ENCODE measurements at regions not wholly inside any gene's neighbourhood (a gene's known extent, or its start where the extent isn't known, plus 50 kb on each side); places are given as distances from the start of the nearest gene placed in this dataset.
"Not testable (repeated sequence)": the region's sequence is repeated elsewhere in the genome, so short reads cannot be mapped to it uniquely, and the experiment has no call there.

DNA sequence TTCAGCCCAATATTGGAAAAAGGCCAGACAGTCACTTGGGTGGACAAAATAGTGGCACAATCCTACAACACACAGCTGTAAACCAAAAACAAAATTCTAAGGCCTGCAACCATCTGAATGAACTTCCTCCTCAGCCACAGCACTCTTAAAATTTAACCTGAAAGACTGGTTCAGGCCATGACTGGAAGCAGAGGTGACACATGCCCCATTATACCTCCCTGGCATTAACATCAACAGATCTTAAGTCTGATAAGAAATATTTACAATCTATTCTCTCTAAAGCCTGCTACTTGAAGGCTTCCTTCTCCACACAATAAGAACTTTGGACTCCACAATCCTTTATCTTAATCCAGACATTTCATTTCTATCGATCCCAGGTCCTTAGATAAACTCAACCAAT, 192.4 kb upstream of the LRP1B start:
- DNase-seq (ENCODE audit: low spot score) = no peak

DNA sequence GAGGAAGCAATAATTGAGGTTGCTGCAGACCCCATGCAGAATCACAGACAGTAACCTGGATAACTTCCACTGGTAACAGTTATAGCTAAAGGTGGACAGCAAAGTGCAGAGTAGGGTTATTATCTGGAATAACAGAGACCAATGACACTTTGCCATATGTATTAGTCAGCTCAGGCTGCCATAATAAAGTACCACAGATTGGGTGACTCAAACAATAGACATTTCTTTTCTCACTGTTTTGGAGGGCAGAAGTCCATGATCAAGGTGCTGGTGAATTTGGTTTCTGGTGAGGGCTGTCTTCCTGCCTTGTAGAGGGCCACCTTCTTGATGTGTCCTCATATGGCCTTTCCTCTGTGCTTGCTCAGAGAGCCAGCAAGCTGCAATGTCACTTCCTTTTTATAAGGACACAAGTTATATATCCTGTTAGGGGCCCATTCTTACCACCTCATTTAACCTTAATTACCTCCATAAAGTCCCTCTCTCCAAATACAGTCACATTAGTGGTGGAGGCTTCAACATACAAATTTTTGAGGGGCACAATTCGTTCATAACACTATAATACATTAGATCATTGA, 191.0 kb upstream of the LRP1B start:
- DNase-seq (ENCODE audit: low spot score) = no peak

DNA sequence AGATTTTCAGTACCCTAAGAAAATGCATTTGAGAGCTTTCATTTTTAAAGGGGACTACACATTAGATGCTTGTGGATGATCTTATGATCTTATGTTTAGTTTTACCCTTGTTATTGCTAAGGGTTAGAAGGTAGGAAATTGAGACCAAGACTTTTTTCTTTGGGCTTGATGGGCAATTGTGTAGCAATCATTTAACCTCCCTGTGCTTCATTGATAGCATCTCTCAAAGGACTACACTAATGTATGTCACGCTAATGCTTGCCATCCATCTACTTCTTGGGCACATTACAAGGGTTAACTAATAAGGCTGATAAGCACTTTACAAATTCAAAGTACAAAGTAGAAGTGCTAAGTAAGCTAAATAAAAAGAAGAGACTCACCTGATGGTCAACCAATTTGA, 189.3 kb upstream of the LRP1B start:
- no peak for DNase-seq (ENCODE audit: low spot score)

DNA sequence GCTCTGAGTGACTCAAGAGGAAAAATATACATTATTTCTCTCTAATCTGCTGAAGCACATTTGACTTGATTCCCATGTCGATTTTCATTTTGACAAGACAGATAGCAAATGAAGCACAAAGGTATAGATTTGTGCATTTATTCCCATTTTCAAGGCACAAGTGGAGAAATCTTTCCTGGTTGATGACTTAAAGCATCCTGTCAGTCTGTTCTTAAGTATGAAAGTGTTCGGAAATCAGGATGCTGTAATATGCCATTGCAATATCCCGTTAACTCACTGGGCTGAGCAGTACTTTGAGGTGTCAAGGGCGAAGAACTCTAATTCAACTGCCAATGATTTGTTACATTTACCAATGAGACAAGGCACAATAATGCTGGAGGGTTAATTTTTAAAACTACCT, 185.2 kb upstream of the LRP1B start:
- DNase-seq (ENCODE audit: low spot score) = no peak

DNA sequence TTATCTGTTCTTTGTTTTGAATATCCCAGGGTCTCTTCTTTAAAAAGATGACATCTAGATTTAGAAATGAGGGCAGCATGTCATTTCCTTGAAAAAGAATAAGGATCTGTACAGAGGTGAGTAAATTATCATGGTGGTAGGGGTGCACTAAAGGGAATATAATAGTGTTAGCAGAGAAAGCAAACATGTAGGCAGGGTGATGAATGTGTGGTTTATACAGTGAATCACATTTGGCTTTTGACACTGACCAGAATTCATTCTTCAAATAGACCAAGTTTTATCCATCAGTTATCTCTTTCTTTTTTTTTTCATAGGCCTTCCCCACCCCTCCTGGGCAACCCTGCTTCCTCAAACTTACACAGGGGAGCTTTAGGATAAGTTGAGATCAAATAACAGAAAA, 184.5 kb upstream of the LRP1B start:
- DNase-seq (ENCODE audit: low spot score) = no peak

DNA sequence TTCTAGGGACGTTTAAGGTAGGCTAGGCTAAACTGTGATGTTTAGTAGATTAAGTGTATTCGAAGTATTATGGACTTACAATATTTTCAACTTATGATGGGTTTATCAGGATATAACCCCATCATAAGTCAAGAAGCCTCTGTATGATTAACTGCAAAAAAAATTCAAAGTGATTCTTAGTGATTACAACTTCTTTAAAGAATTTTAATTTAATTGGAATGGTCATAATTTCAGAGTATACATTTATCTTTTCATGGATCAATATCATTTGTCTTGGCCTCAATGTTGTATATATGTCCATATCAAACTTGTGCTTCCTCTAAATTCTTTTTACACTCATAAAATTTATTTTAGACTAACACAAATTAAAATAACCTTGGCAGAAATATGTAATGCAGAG, 183.3 kb upstream of the LRP1B start:
- DNase-seq (ENCODE audit: low spot score) = no peak

DNA sequence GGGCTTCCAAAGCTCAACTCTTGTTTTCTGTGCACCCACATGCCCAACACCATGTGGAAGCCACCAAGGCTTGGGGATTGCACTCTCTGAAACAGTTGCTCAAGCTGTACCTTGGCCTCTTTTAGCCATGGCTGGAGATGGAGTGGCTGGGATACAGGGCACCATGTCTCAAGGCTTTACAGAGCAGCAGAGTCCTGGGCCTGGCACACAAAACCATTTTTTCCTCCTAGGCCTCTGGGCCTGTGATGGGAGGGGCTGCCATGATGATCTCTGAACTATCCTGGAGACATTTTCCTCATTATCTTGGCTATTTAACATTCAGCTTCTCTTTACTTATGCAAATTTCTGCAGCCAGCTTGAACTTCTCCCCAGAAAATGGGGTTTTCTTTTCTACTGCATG, 179.7 kb upstream of the LRP1B start:
- DNase-seq (ENCODE audit: low spot score) = no peak

DNA sequence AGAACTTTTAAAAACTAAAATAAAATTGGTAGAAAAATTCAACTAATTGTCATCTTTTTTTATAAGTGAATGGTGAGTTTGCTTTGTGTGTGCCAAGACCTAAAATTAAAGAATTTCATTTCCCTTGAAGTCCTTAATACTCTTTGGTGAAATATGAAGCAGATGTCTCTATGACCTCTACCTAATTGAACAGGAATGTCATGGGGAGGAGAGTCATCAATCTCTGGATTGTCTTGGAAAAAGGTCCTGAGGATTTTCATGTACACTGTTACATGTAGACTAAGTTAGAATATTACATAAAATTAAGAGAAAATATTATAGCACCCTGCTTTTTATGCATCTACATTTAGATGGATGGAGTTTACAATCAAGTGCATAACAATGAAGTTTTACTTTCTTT, 177.9 kb upstream of the LRP1B start:
- DNase-seq (ENCODE audit: low spot score) = no peak

DNA sequence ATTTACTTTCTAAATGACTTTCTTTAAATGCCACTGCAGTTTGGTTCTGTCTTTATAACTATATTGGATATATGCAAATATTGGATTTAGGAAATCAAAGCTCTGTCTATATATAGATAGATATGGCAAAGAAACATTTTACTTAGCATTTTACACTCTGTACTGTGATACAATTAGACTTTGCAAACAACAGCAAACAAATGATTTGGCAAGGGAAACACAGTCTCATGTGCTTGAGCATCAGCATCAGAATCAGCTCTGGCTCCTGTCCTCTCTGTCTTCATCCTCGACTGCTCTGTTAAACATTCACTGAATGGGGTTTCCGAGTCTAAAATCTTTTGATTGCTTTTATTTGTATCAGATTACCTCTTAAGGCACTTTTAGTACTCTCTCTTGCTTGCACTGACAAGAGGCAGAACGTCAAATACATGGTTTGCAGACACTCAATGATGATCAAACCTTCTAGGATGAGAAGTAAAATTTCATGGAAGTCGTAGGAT, 176.8 kb upstream of the LRP1B start:
- DNase-seq (ENCODE audit: low spot score) = no peak

DNA sequence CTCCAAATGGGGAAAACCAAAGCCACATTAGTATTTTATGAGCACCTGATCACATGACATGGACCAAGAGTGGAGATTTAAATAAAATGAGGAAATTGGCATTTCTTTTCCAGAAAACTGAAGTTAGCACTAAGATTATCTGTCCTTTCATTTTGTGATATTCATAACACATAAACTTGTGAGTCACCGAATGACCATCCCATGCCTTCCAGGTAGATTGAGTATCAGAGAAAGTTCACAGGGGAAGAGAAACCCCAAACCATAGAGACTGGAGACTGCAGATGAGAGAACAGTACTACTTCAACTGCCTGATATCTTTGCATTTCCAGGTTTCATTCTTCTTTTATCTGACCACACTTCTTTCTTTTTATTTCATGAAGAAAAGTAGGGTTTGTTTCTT, 176.3 kb upstream of the LRP1B start:
- DNase-seq (ENCODE audit: low spot score) = no peak

DNA sequence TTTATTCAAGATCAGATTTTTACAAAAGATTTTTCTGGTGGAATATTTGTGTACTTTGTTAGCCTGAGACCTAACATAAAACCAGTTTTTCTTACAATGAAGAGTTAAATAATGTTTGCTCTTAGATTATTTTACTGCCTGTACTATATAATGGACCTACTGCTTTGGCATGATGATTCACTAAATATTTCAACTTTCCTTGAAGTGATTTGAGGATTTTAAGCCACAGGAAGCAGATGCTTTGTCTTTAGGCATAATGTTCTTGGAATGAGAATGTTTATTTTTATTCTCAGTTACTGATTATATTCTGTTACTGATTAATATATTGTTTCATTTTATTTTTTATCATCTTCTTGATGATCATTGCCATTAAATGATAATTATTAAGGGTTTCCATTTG, 175.3 kb upstream of the LRP1B start:
- no peak for DNase-seq (ENCODE audit: low spot score)

DNA sequence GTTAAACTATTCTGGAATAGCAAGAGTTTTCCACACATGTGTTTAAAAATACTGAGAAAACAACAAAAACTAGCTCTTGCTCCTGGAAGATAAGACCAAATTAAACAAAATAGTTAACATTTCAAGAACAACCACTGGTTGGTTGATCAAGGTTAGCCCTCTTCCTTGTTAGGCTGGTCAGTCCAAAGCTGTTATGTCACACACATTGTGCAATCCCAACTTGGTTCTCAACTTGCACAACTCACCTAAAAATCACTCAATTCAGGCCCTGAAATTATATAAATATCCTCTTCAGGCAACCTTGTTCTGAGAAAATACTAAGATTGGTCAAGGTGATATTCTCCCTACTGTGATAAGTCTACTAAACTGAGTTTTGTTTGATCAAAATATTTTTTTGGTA, 169.7 kb upstream of the LRP1B start:
- DNase-seq (ENCODE audit: low spot score) = no peak

DNA sequence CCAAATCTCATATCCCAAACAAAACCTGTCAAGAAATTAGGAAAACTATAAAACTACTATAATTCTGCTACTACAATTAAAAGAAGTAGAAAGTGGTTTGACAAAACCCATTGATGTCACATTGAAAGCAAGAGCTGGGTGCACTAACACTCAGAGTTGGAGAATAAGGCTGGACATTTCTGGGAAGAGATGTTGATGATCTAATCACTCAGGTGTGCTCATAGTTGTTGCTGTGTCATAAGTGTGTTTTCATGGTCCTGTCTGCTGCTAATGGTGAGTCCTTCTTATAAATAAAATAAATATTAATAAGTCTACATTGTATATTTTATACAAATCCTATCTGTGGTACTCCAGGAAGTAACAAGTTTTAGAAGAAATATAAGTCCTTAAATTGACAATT, 168.2 kb upstream of the LRP1B start:
- DNase-seq (ENCODE audit: low spot score) = no peak

DNA sequence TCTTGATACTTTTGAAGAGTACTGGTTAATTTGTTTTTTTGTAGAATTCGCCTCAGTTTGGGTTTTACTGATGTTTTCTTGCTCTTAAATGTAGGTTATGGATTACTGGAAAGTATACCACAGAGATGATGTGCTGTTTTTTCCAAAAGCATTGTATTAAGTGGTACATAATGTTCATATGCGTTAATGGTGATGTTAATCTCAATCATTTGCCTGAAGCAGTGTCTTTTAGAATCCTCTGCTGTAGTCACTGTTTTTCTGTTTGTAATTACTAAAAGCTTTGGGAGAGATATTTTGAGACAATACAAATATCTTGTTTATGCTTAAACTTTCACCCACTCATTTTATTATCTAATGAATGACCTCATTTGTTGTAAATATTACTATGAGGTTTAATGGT, 163.4 kb upstream of the LRP1B start:
- DNase-seq (ENCODE audit: low spot score) = no peak

DNA sequence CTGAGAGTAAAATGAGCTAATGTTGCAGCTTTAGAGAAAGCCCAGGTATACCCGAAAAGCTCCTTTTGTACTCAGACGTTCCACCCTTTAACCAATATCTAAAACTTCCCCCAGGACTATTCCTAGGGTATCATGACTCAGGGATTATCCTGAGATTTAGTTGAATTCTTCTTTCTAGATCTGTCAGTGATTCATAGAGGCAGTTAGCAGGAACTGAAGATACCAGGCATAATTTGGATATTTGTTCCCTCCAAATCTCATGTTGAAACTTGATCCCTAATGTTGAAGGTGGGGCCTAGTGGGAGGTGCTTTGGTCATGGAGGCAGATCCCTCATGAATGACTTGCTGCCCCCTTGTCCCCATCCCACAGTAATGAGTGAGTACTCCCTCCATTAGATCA, 161.2 kb upstream of the LRP1B start:
- no peak for DNase-seq (ENCODE audit: low spot score)

DNA sequence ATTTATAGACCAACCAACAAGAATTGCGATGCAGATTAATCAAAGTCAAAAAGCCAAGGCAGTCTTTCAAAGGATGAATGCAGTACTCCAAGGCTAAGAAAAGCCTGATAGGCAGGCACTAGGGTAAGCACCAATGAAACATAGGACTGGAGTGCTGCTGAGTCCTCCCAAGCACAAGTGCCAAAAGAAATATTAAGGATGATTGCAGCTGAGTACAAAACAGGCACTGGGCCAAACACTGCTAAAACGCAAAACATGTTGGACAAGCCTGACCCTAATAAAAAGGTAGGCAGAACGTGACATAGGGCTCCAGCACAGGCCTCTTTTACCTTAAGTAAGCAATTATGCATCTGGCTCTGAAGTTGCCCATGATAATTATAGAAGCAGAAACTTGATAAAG, 160.1 kb upstream of the LRP1B start:
- no peak for DNase-seq (ENCODE audit: low spot score)

DNA sequence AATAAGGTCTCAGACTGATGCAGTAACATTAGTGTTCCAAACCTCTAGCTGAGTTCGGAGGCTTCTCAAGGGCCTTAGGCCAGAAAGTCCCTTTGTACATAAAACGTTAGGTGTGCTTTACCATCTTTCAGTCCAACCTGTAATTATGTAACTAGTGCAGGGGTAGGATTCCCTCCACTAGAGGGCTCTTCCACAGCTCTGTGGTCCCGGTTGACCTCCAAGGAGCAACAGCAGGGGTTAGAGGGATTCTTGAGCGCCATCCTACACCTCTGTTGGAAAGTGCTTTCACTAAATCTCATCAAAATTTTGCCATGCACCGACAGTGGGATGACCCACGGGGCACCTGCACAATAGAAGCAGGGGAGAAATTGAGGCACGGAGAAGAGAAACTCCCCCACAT, 155.8 kb upstream of the LRP1B start:
- peak; percentile 31 for DNase-seq (ENCODE audit: low spot score)

DNA sequence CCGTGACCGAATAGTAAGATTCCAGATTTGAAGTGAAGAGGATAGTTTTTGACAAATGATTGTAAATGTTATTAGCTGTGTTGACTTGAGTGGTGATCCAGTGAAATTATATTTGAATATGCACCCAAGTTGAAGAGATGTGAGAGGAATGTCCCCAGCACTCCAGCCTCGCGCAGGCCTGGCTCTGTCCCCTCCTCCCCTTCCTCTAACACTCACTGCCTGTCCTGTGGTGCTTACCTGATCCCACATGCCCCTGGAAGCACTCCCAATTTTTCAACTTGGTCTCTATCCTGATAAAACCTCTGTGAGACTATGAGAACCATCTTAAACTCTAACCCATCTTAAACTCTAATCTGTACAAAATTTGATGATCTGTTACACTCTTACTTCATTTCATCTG, 154.7 kb upstream of the LRP1B start:
- no peak for DNase-seq (ENCODE audit: low spot score)

DNA sequence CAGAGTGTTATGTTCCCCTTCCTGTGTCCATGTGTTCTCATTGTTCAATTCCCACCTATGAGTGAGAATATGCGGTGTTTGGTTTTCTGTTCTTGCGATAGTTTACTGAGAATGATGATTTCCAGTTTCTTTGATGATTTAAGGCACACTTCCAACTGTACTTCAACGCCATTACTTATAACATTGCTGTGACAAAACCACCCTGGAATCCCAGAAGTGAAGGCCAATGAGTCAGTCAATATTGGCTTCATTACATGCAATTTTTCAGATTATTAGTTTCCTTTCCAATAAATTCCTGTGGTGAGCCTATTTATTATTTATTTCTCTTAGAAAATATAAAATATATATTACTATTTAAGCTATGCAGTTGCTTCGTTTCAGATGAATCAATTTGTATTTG, 153.5 kb upstream of the LRP1B start:
- not testable (repeated sequence) for DNase-seq (ENCODE audit: low spot score)

DNA sequence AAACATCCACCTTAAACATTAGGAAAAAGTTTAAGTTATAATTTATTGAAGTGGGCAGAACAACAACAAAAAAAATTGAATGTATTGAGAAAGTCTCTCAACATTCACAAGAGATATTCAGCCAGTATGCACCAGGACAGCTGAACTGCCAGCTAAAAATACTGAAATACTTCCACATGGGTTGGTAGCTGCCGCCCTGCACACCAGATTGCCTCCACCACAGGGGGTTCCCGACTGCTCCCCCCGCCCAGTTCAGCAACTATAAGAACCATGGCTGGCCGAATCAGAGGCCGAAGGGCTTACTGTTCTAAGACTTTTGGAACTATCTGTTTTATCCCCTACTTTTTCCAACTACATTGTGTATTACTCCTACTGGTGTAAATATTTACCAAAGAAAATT, 150.0 kb upstream of the LRP1B start:
- no peak for DNase-seq (ENCODE audit: low spot score)

DNA sequence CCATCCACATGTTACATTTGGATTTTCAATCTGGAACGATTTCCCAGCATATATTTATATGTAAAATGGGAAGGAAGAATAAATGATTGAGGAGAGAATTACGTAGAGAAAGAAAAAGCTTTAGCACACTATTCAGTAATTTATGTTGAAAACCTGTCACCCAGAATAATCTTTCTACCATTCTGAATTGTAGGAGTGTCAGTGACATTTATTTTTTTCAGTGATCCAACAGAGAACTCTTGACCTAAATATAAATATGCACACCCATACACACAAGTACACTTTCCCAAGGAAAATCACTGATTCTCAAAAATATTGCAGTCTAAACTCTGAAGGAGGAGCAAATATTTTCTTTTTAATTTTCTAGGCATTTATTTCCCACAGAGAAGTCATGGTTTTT, 140.2 kb upstream of the LRP1B start:
- DNase-seq (ENCODE audit: low spot score) = no peak

DNA sequence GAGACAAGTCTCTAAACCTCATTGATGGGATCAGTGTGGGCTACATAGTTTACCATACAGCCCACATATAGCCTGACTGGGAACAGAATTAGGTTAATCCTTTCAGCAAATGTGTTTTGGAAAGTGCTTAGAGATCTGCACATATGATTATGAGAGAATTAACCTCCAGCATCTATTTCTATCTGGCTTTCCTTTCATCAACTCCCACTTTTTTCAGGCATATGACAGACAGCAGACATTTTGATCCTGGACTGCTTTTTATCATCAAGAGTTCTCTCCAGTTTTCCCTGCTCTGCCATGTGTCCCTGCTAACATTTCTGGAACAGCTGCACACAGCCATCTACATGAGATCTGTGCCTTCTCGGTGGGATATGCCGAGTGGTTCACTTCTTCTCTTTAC, 139.5 kb upstream of the LRP1B start:
- DNase-seq (ENCODE audit: low spot score) = no peak

DNA sequence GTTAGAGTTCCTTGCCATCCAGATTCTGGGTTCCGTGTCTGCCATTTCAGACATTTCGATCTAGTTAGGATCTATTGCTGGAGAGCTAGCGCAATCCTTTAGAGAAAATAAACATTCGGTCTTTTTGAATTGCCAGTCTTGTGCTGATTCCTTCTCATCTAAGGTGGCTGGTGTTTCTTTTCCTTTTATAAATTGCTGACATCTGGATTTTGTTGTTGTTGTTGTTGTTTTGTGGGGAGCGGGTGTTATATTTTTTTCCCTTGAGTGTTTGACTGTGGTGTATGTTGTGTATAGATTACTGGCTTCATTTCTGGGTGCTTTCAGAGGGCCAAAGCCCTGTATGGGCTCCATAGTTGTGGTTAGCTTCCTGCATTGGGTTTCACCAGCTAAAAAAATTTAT, 128.5 kb upstream of the LRP1B start:
- DNase-seq (ENCODE audit: low spot score) = no peak

DNA sequence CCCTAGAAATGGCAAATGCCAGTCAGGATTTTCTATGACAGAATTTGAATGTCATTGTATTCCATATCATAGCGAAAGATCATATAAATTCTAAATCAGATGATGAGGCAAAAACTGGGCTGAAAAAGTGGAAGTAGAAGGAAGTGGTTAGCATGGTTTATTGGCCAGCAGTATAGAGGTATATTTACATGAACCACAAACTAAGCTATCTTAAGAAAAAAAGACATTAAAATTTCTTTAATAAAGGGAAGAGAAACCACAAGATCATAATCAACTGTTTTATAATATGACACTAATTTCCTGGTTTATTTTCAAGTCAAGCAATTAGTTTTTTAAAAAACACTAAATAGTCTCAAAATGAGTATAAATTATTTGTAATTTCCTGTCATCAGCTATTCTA, 123.2 kb upstream of the LRP1B start:
- DNase-seq (ENCODE audit: low spot score) = no peak

DNA sequence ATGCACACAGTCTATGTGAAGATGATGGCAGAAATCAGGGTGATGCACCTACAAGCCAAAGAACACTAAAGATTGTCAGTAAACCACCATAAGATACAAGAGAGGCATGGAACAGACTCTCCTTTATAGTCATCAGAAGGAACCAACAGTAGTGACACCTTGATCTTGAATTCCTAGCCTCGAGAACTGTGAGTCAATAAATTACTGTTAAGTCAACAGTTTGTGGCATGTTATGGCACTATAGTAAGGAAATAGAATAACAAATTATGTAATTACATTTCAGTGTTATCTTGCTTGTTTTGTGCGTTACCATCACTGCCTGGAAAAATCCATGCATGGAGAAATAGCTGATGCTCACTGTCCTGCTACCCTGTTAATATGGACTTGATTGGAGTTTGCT, 110.2 kb upstream of the LRP1B start:
- DNase-seq (ENCODE audit: low spot score) = no peak

All from HuH-7.5 (cell line).